CD4-positive, alpha-beta T cell (primary cell): ENCODE measurements at regions not wholly inside any gene's neighbourhood (a gene's known extent, or its start where the extent isn't known, plus 50 kb on each side); places are given as distances from the start of the nearest gene placed in this dataset.

ENCODE experiments used
- ATAC-seq: fragments of 200-7000 bp; cut with Tn5 transposase; one replicate; pipeline ENCODE4 v1.10.0; 2022; ENCODE audit warnings: mild to moderate bottlenecking; ENCODE audit not compliant: poor library complexity
- CTCF ChIA-PET: fragments of 350-600 bp; sonication (Branson Sonifier 250); formaldehyde crosslinking; loops from one replicate; lab custom pipeline; 2021; ENCODE audit warnings: antibody characterized with exemption, inconsistent platforms; lab: Charles Lee
- POLR2A ChIA-PET: fragments of 350-600 bp; sonication (Branson Sonifier 250); formaldehyde crosslinking; loops from one replicate; lab custom pipeline; 2021; ENCODE audit warnings: antibody characterized with exemption, inconsistent platforms; lab: Charles Lee
- DNase-seq, 14 experiments: peaks; one replicate each; pipeline ENCODE4 v3.0.0-alpha.2; 2013 to 2020; ENCODE audit warnings: mixed read lengths in 2 of 14
- H3K27ac ChIP-seq, 2 donors: one replicate each; pipeline versions ENCODE4 v1.5.1 to v1.7.0; 2013; ENCODE audit warnings: low read length in 2 of 2, low read depth in 1 of 2, mild to moderate bottlenecking in 1 of 2
- H3K27me3 ChIP-seq, 2 experiments: 1 replicate in 1 of 2; 2 replicates in 1 of 2; pipeline versions ENCODE4 v1.6.1 to v1.7.0; 2013; ENCODE audit warnings: low read length in 2 of 2, control low read depth in 1 of 2, mild to moderate bottlenecking in 1 of 2, moderate library complexity in 1 of 2; ENCODE audit not compliant: insufficient read depth in 2 of 2, control insufficient read depth in 1 of 2
- H3K36me3 ChIP-seq: one replicate; pipeline ENCODE4 v1.6.1; 2013; ENCODE audit warnings: low read length, control low read depth; ENCODE audit not compliant: insufficient read depth
- H3K4me1 ChIP-seq: one replicate; pipeline ENCODE4 v1.6.1; 2013; ENCODE audit warnings: low read length, control low read depth; ENCODE audit not compliant: insufficient read depth
- H3K4me3 ChIP-seq: one replicate; pipeline ENCODE4 v1.5.1; 2013; ENCODE audit warnings: mild to moderate bottlenecking, low read length, moderate library complexity
- H3K9me3 ChIP-seq, 2 experiments: 1 replicate in 1 of 2; 2 replicates in 1 of 2; pipeline versions ENCODE4 v1.6.1 to v1.7.0; 2013; ENCODE audit warnings: low read length in 2 of 2, mild to moderate bottlenecking in 2 of 2, control low read depth in 1 of 2, moderate library complexity in 1 of 2; ENCODE audit not compliant: control insufficient read depth in 1 of 2, insufficient read depth in 1 of 2
- H3K27ac Mint-ChIP-seq: one replicate; pipeline ENCODE4 v1.8.0; 2020; ENCODE audit warnings: mixed read lengths
- H3K27me3 Mint-ChIP-seq: one replicate; pipeline ENCODE4 v1.8.0; 2021; ENCODE audit warnings: mixed read lengths
- H3K36me3 Mint-ChIP-seq: one replicate; pipeline ENCODE4 v1.8.0; 2021; ENCODE audit warnings: low read depth, mixed read lengths
- H3K4me1 Mint-ChIP-seq: one replicate; pipeline ENCODE4 v1.8.0; 2021; ENCODE audit warnings: low read depth, mixed read lengths
- H3K4me3 Mint-ChIP-seq: one replicate; pipeline ENCODE4 v1.8.0; 2020; ENCODE audit warnings: mild to moderate bottlenecking, mixed read lengths
- H3K9me3 Mint-ChIP-seq: one replicate; pipeline ENCODE4 v1.8.0; 2020; ENCODE audit warnings: mixed read lengths
- CTCF ChIP-seq: fragments of 200-600 bp; IDR thresholded peaks from one replicate; pipeline ENCODE4 v1.8.0; 2022; ENCODE audit warnings: antibody characterized with exemption, mild to moderate bottlenecking
- intact Hi-C, 2 experiments: fragments of 100-400 bp; cut with DNase I in 1 of 2; cut with micrococcal nuclease in 1 of 2; formaldehyde crosslinking; loops; one replicate each; pipeline versions ENCODE4 v1.15.1 to v1.9.0; 2023 to 2025; cut with DNase I, micrococcal nuclease

GRCh38 chr14:97546491-97547230 is 749.5 kb downstream of the VRK1 start:
- intact Hi-C loops, result no loop called here
- H3K36me3 ChIP-seq, result no peaks in the 10 kb centered on the region
- no peak overlapping the region for H3K4me3 Mint-ChIP-seq
- H3K27ac Mint-ChIP-seq, result no peak overlapping the region
- no peaks in the 10 kb centered on the region for H3K27me3 Mint-ChIP-seq
- ATAC-seq (no peak), DNase-seq (no peak)
- H3K4me1 ChIP-seq, result peaks cover 8% of the 10 kb centered on the region
- CTCF ChIA-PET, result no interaction called here
- H3K9me3 Mint-ChIP-seq, result no peaks in the 10 kb centered on the region
- H3K4me1 Mint-ChIP-seq, result peaks cover 17% of the 10 kb centered on the region
- H3K27me3 ChIP-seq, result no peaks in the 10 kb centered on the region
- no peaks in the 10 kb centered on the region for H3K36me3 Mint-ChIP-seq
- no peak overlapping the region for H3K4me3 ChIP-seq
- POLR2A ChIA-PET, result no interaction called here
- H3K27ac ChIP-seq, result no peak overlapping the region
- no peak for TF ChIP-seq CTCF
- no peaks in the 10 kb centered on the region for H3K9me3 ChIP-seq

DNA sequence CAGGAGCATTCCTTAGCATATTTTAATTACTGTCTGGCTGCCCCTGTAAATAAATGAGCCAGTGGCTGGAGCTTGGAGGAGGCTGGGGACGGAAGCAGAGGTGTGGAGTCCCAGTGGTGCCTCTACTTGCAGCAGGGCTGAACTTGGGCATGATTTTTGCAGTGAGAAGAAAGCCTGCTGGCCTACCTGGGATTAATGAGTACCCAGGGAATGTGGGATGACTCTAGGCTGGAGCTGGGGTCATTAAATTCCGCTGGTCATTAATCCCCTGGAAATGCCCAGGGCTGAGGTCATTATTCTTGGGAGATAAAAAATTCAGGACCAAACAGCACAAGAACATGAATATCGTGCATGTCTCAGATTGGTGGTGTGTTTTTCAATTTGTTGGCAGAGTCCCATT is 753.3 kb downstream of the VRK1 start:
- intact Hi-C loops, result no loop called here
- Histone ChIP-seq H3K27me3 (no peaks in the 10 kb centered on the region), H3K36me3 (no peaks in the 10 kb centered on the region), H3K27ac (no peak overlapping the region), H3K4me1 (no peaks in the 10 kb centered on the region), H3K4me3 (no peak overlapping the region), H3K9me3 (no peaks in the 10 kb centered on the region)
- Mint-ChIP-seq H3K27ac (no peak overlapping the region), H3K4me3 (no peak overlapping the region), H3K36me3 (no peaks in the 10 kb centered on the region), H3K9me3 (no peaks in the 10 kb centered on the region), H3K4me1 (no peaks in the 10 kb centered on the region), H3K27me3 (no peaks in the 10 kb centered on the region)
- CTCF ChIA-PET, result interaction anchor here (0.8 kb wide), 1 partner anchor 13 kb away, joined by 3 read pairs; no protein-coding TSS in a partner anchor
- DNase-seq (no peak), ATAC-seq (no peak)
- POLR2A ChIA-PET, result no interaction called here
- no peak for TF ChIP-seq CTCF

DNA sequence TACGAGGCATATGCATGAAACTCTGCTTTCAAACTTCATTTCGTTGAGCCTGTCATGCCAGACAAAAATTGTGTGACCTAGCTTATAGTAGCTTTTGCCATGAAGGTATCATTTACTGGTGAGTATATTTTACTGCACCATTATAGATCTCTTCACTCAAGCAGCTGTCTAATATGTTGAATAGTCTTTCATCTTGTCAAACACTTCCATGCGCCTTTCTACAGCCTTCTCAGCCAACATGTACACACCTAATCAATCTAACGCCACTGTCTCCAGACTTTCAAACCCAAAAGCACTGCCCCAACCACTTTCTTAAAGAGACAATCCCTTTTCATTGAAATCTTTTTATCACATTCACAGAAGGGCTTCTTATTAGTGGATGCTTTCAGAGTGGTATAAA is 757.4 kb downstream of the VRK1 start:
- no peak overlapping the region for H3K4me3 Mint-ChIP-seq
- H3K27me3 Mint-ChIP-seq, result no peaks in the 10 kb centered on the region
- POLR2A ChIA-PET, result no interaction called here

More for the DNA sequence above, 757.4 kb downstream of the VRK1 start:
- Histone ChIP-seq H3K4me1 (no peaks in the 10 kb centered on the region), H3K36me3 (no peaks in the 10 kb centered on the region), H3K4me3 (no peak overlapping the region), H3K27ac (no peak overlapping the region), H3K27me3 (no peaks in the 10 kb centered on the region), H3K9me3 (no peaks in the 10 kb centered on the region)
- Mint-ChIP-seq H3K36me3 (no peaks in the 10 kb centered on the region), H3K27ac (no peak overlapping the region), H3K4me1 (no peaks in the 10 kb centered on the region), H3K9me3 (no peaks in the 10 kb centered on the region)
- intact Hi-C loops, result no loop called here
- DNase-seq (no peak), ATAC-seq (no peak)
- CTCF ChIA-PET, result no interaction called here
- TF ChIP-seq CTCF, result no peak
